Uterus (tissue), 2 donors: ENCODE measurements at regions not wholly inside any gene's neighbourhood (a gene's known extent, or its start where the extent isn't known, plus 50 kb on each side); places are given as distances from the start of the nearest gene placed in this dataset.

Experiments
- POLR2A ChIP-seq, 2 donors: fragments of 450-650 bp; IDR thresholded peaks; one replicate each; pipeline ENCODE4 v1.6.1; 2016; ENCODE audit warnings: antibody characterized with exemption in 2 of 2, mild to moderate bottlenecking in 1 of 2, moderate library complexity in 1 of 2
- TF ChIP-seq, protein P1 (sequence below), 4 experiments: fragments of 200-600 bp in 2 of 4; fragments of 450-650 bp in 2 of 4; sonication (generic) in 2 of 4; IDR thresholded peaks; one replicate each; pipeline ENCODE4 v1.5.1; 2016 to 2019; ENCODE audit warnings: antibody characterized with exemption in 4 of 4, mild to moderate bottlenecking in 2 of 4, moderate library complexity in 1 of 4

DNA sequence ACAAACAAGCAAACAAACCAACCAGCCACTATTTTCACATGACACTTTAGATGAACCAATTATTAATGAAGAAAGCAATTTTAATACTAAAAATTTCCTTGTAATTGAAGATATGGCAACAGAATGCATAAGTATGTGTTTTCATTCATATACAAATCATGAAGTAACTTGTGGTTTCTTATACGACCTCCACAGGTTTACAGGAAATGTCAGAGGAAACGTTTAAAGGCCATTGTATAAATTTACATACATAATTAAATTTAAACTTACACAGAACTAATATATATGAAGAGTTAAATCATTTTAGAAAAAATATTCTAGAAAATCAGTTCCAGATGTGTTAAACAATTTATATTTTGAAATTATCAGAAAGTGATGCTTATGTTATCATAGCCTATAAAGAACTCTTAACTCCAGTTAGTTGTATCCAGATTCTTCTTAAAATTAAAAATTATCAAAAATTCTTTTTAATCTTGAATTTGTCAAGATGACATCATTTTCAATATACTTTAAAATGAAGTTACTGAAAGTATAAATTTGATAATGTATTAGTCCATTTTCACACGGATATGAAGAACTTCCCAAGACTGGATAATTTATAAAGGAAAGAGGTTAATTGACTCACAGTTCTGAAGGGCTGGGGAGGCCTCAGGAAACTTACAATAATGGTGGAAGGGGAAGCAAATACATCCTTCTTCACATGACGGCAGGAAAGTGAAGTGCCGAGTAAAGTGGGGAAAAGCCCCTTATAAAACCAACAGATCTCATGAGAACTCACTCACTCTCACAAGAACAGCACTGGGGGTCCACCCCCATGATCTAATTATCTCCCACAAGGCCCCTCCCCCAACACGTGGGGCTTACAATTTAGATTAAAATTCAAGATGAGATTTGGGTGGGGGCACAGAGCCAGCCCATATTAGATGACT lies 192.0 kb downstream of the PIK3R1 start:
- TF ChIP-seq, protein P1, sequence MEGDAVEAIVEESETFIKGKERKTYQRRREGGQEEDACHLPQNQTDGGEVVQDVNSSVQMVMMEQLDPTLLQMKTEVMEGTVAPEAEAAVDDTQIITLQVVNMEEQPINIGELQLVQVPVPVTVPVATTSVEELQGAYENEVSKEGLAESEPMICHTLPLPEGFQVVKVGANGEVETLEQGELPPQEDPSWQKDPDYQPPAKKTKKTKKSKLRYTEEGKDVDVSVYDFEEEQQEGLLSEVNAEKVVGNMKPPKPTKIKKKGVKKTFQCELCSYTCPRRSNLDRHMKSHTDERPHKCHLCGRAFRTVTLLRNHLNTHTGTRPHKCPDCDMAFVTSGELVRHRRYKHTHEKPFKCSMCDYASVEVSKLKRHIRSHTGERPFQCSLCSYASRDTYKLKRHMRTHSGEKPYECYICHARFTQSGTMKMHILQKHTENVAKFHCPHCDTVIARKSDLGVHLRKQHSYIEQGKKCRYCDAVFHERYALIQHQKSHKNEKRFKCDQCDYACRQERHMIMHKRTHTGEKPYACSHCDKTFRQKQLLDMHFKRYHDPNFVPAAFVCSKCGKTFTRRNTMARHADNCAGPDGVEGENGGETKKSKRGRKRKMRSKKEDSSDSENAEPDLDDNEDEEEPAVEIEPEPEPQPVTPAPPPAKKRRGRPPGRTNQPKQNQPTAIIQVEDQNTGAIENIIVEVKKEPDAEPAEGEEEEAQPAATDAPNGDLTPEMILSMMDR (IDR thresholded peaks at IDR 0.05), result no peak
- TF ChIP-seq POLR2A (IDR thresholded peaks at IDR 0.05), result no peak
